NCI-H1105 treated with DMSO at 0.1 percent for 48 hours (cell line): ENCODE measurements at regions not wholly inside any gene's neighbourhood (a gene's known extent, or its start where the extent isn't known, plus 50 kb on each side); places are given as distances from the start of the nearest gene placed in this dataset.

Experiments used
- DNase-seq: peaks from one replicate; lab custom pipeline; 2025; lab: John Stamatoyannopoulos, UW

DNA sequence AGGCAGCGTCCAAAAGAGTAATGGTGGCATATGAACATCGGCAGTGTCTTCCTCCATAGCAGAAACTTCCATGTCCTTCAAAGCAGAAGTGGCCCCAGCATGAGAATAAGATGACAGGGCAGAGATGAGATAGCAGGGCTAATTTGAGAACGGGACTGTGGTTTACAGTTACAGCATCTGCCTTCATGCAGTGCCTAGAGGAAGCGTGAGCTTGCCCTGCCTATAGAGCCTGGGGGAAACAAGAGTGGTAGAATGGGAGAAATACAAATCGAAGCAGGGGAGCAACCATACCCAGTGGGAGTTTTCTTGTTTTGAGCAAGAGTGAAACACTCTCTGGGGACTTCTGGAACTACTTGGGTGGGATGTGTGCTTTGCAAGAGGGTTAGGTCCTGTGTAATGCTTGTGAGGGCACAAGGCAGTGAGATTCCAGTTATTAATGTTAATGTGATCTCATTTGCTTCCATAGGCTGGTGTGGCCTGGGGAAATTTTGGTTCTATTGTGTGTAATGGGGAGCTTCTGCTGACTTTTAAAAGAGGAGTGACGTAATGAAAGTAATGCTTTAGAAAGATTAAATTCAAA, 616.9 kb downstream of the ZIC1 start:
- no peak for DNase-seq

DNA sequence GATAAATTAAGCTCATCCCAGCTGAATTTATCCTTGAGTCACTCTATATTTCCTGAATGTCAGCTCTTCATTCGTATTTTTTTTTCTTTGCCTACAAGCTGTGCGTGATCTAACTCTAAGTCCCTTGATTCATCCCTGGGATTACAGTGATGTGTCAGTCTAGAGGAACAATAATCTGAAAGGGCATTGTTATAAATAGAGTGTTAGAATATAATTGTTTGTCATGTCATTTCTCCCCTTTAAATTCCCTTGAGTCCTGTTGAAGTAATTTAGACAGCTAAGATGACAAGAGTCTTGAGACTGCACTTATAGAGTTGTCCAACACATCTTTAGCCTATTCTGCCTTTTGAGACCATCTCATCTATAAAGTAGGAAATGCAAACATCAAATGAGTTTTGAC, 621.8 kb downstream of the ZIC1 start:
- DNase-seq, result peak; percentile 32

DNA sequence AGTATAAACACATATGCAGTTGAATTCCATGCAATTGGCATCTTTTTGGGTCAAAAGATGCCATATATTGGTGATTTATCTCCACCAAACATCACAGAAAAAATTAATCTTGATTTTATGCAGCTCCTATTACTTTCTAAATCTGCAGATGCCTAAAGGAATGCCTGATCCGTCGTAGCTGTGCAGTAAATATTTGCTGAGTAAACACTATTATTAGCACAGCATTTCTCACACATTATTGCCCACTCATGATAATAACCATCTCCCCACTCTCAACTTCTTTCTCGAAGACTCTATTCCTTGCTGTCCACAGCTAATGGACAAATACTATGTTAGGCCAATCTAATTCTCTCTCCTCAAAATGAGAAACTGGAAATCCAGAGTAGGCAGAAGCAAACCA, 625.2 kb downstream of the ZIC1 start:
- DNase-seq, result no peak

DNA sequence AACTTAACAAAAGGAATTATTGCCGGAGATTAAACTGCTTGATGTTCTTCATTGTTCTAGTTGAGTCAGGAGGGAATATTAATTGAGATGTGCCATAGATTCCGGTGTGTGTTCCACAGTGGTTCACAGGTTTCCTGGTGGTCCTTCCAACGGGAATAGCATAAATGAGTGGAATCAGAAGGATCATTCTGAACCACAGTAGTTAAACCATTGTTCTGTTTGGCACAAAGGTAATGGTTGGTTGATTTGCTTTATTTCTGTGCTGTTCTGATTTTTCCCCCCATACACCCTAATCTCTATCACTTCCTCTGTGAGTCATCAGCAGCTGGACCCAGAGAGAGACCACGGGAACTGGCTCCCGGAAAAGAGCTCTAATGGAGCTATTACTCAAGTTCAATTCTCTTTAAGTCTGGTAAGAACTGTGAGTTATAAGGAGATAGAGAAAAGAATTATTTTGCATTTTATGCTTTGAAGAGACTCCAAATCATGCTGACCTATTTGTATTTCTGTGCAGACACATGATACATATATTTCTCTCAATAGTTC, 627.2 kb downstream of the ZIC1 start:
- no peak for DNase-seq

DNA sequence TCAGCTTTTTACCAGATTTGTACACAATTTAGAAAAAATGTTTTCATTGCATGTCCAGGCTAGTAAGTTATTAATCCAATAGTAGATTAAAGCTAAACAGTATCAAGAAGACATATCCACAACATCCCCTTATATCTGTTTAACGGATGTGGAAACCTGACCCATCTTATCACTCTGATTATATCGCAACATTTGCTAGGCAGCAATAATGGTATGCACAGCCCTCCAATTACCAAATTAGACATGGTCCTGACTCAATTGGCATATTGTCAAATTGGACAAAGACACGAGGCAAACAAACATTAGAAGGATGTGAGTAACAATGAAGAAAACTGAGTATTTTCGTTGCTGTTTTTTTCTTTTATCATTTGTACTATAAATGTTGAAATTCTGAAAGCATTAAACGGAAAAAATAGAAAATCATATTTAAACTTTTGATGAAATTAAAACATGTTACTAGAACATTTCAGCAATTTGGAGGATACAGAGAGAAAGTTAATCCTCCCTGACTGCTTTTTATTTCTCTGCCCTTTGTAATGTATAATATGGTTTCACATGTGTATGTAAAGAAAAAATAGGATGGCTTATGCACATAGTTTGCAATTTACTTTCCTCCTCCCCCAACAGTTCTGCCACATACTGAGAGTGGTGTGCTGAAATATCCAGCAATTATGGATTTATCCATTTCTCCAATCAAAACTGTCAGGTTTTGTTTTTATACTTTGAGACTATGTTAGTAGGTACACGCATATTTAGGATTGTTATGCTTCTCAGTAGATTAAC, 633.7 kb downstream of the ZIC1 start:
- DNase-seq, result peak; percentile 54

DNA sequence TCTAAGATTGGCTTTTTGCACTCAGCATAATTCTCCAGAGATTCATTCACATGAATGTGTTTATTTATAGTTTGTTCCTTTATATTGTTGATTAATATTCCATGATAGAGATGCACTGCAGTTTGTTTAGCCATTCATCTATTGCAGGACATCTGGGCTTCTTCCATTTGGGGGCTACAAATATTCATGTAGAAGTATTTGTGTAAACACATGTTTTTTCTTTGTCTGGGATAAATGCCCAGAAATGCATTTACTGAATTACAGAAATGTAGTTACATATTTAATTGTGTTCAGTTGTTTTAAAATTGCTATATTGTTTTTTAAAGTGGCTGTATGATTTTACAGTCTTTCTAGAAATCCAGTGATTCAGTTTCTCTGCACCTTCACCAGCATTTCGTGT, 635.0 kb downstream of the ZIC1 start:
- no peak for DNase-seq

DNA sequence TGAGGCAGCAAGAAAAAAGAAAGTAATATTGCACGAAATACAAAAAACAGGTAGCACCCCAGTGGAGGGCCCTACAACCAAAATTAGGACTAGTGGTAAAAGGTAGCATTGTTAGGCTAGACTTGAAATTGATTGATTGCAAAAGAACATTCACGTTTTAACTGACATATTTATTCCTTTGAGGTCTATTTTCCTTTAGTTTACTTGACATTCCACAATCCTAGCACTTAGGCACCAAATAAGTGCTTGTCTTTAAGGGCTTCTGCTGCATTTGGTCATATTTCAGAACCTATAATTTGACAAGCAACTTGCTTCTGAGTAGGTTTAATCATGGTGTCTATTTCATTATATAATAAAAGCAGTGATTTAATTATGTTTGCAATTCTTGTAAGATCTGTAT, 642.7 kb upstream of the AGTR1 start:
- no peak for DNase-seq

DNA sequence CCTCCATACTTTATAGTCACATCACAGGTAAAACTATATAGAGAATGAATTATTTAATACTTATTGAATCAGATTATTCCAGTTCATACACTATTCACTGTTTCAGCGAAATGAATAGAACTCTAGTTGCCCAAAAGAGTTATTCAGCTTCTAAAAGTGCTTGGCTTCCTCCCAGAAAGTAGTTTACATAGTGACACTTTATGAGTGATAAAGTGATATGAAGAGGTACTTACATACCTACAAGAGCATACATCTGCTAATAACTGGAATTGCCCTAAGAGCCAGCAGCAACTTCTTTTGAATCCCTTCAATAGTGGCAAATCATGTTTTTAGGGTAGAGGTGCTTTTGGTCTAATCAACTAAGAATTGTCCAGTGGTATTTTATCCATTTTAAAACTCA, 635.1 kb upstream of the AGTR1 start:
- DNase-seq, result peak; percentile 98

DNA sequence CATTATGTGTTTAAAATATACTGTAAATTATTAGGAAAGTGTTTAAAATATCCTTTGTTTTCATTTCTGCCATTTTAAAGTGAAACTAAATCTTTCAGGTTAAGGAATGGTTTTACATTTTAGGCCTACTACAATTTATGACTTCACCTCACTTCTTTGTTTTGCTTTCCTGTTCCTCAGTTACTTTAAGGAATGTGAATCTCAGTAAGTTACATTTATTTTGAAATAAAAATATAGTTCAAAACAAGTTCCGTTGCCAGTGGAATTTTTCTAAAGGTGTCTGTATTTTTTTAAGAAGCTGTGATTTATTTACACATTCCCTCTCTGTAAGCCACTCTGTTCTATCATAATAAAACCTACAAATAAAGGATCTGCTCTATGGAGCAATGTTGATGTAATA, 630.9 kb upstream of the AGTR1 start:
- no peak for DNase-seq

DNA sequence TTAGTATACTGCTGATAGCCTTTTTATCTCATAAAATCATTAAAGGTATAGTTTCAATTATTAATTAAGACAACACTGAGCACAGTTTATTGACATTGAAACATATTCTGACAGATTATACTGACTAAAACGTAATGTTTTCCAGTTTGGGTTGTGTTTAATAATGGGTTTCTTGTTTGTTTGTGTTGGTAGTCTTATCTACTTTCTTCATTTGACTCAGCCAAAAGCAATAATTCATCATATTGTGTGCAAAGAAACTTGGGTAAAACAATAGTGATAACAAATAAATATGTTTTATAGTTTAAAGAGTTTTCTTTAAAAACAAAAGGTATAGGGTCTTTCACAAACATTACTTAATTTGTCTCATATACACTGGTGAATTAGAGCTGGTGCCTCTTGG, 629.2 kb upstream of the AGTR1 start:
- peak; percentile 42 for DNase-seq

DNA sequence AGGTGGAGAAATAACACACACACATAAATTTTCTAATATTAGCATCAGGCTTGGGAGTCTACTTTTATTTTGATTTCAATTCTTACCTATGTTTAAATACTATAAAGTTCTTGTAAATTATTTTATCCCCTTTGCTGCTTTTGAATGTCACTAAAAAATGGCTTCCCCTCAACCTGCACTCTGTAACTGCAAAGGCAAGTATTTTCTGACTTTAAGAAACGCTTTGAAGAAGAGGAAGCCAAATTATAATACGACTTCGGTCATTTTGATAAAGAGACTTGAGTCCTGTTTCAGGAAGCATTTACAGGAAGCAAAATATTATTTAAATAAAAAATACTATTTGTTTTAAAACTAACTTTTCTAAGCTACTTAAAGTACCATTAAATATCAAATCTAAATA, 627.7 kb upstream of the AGTR1 start:
- DNase-seq, result no peak

DNA sequence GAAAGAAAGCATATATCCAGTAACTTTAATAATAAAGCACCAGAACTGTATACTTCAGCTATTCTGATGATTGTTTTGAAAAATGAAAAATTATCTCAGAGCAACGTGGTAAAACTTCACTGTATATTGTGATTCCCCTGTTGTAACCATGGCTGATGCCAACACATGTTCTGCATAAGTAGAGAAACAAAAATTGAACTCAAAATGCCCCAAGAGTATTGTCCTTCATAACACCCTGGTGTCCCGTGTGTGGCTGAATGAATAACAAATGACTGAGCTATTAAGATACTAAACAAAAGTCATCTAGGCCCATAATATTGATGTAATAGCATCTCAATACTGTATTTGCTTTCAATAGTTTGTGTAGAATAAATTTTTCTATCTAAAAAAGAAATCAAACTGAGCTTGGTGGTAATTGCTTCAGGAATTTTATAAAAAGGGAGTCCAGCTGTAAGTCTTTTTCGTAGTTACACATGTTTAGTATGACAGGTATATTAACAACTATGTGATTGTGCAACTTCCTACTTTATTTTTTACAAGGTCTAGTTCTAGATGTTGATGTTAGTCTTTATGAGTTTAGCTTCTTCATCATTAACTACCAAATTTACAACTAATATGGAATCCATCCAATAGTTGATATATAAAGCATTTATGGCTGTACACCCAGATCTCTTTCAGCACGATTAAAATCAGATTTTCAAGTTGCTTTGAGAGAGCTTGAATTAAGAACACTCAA, 623.8 kb upstream of the AGTR1 start:
- DNase-seq, result no peak

DNA sequence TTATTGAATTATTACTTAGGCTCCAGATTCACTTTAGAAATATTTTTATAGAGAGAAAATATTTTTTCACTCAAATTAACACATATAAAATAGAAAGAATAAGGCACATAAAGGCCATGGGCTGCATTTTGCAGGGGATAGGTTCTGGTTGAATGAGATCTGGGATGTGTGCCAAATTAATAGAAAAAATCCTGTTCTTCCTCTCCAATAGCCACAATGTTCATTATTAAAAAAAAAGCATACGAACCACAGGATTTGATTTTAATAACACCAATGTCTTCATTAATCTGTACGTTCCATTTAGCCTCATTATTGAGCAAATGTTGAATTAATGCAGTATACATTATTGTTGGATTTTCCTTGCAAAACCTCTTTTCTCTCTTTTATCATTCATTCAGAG, 622.8 kb upstream of the AGTR1 start:
- peak; percentile 93 for DNase-seq

DNA sequence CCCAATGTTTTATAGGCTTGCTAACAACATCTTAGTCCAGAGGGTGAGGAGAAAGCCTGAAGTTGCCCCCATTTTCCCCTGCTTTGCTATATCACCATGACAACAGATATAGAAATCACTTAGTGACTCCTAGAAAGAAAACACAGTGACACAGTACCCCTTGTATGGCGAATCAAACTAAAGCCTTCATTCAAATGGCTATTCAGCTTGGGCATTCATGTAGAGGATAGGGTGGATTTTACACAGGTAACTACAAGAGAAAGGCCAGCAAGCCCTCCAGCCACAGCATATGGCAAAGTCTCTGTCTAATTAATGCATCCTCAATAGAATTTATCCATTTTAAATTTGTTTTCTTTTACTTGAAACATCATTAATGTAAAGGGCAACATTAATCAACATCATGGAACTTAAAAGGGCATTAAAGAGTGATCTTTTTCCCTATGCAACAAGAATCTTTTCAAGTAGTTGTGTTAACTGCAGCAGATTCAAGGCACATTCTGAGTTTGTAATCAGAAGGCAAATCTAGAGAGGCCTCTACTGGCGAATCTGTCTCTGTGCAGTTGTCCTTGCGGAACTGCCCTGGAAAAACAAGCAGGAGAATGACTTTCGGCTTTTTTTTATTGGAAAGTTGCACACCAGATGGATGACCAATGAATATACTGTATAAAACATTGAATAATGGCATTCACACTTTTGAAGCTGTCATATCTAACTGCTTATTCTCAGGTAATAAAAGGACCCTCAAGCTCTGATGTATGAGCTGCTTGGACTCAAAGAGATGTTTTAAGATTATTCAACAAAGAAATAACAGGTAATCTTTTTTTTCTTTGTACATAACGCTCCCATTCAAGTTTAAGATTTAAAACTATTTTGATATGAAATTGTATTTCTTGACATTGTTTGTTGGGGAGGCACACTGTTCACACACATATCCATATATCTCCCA, 621.7 kb upstream of the AGTR1 start:
- DNase-seq, result peak; percentile 62

DNA sequence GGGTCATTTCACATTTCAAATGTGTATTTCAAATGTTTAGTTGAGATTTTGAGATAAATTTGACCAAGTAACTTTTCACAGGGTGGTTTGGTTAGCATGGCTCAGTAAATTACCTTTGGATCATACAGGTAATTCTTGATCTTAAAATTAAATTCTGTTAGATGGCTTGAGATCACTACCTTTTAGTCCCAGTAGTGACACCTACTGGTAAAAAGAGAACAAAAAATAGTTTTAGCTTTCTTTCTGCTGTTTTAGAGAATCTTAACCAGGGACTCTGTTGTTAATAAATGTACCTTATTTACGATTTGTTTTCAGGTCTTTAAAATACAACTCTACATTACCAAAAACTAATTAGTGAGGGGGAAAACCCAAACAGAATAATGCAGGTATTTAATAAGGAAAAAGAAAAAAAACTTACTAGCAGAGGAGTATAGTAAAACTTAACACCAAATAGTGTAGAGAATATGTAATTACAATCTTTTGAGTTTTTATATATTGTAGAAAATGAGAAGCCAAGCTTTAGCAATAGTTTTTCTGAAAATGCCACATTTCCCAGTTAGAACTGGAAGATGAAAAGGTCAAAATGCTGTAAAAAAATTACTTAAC, 620.3 kb upstream of the AGTR1 start:
- DNase-seq, result peak; percentile 52

DNA sequence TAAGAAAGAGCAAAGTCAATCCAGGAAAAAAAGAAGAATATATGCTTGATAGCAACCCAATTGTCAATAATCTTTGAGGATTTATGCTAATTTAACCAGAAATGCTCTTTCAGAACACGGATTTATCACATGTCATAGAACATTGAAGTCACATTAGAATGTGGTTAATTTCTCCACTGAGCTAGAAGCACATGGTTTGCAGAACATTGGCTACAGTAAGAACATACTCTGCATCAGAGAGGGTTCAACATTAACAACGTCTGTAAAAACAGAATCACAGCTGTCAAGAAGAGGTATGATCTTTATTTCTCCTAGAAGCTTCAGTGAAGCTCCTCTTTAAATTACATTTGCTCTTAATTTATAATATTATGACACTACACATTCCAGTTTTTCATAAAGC, 619.7 kb upstream of the AGTR1 start:
- no peak for DNase-seq

DNA sequence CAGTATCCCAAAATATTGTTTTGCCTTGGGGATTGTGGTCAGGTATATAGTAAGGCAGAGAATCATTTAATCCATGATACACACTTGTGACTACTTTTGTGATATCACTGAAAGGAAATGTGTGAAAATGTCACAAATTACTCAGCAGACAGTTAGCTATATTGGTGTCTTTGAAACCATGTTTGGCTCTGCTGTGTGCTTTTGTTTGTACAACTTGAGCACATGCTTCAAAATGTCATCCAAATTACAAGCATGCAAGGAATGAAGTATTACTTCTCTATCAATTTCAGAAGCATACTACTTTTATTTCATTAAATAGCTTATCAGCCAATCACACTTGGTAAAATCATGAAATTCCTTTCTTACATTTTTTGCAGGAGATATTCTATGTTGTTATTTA, 619.0 kb upstream of the AGTR1 start:
- no peak for DNase-seq

DNA sequence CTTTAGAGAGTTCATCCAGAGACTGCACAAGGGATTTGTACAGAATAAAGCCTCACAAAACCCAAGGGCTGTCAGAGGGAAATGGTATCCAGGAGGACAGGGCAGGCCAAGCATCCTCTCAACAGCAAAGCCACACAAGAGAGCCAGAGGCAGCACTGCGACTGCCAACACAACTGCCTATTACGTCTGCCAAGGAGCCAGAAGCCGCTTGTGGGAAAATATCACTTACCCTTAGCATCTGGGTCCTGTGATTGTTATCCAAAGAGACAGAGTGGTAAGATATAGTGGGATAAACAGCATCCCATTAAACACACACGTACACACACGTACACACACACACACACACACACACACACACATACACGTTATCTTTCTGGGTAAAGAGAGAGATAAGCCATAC, 618.3 kb upstream of the AGTR1 start:
- no peak for DNase-seq

DNA sequence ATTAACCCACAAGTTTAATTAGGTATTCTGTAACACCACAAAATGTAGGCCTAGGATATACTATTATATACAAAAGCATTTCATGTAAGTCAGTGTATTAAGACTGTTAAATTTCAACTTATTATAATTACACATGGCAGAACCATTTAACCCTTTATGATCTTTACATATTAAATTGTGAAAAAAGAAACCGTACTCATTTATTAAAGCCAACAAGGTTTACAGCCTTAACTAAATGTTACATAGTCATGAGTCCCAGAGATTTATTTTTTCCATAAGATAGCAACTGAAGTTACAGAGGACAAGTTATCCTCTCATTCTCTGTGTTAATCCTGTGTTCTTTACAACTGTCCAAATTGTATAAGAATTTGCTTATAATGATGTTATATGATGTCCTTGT, 615.8 kb upstream of the AGTR1 start:
- DNase-seq, result no peak

DNA sequence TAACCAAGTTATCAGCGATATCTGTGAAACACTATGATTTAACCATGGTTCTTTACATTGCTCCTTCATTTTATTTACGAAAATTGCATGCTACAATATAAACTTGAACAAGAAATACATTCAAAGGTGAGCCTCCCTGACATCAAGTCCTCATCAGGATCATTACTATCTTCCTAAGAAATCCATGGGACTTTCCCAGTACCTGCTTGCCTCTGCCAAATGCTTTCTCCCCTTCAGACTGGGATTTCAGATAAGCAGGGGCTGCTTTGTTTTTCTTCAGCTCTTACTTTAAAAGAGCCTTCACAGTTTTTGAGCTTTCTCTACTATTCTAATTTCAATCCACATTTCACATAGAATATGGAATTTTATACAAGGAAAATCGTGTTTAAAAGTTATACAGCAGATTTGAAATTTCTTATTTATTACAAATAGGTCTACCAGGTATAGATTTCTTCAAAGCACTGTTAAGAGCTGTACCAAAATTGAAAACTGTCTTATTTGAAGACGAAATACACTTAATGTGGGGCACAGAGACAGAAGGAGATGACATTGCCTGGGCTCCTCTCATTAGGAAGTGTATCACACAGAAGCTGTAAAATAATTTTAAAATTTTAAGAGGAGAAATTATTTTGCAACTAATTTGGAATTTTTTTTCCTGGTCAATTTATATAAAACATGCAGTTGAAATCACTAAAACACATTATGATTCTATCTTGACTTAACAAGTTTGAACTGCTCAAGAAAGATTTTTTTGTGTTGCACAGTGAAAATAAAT, 615.0 kb upstream of the AGTR1 start:
- no peak for DNase-seq
